GM12878 (cell line): ENCODE measurements at regions not wholly inside any gene's neighbourhood (a gene's known extent, or its start where the extent isn't known, plus 50 kb on each side); places are given as distances from the start of the nearest gene placed in this dataset.

Experiments
- ATAC-seq: fragments of 200-7000 bp; cut with Tn5 transposase; 3 replicates; pipeline ENCODE4 v1.9.1; 2020; ENCODE audit warnings: mild to moderate bottlenecking, moderate library complexity
- BruUV-seq: library from RNA; stranded (reverse); fragments of 400-500 nt; replicated peaks from 2 replicates; lab custom pipeline; 2021; lab: Mats Ljungman, UMichigan
- CTCF ChIA-PET: fragments of 300-600 bp; sonication (Branson Sonifier 250); formaldehyde crosslinking; extraction: SDS; loops from one replicate; lab custom pipeline; 2021; ENCODE audit warnings: inconsistent platforms; lab: Yijun Ruan, JAX
- POLR2A ChIA-PET: fragments of 350-600 bp; formaldehyde crosslinking; extraction: SDS; loops from one replicate; lab custom pipeline; 2021; ENCODE audit warnings: inconsistent platforms; lab: Charles Lee
- RAD21 ChIA-PET: fragments of 300-600 bp; sonication (Branson Sonifier 250); formaldehyde crosslinking; loops from one replicate; lab custom pipeline; 2023; ENCODE audit warnings: antibody characterized with exemption; ENCODE audit not compliant: unreplicated experiment; lab: Charles Lee
- SMC1A ChIA-PET: fragments of 300-600 bp; sonication (Branson Sonifier 250); formaldehyde crosslinking; loops from one replicate; lab custom pipeline; 2023; ENCODE audit not compliant: unreplicated experiment, uncharacterized antibody; lab: Charles Lee
- DNase-seq: peaks from one replicate; pipeline ENCODE4 v3.0.0-alpha.2; 2011; ENCODE audit warnings: low read depth, low spot score
- FAIRE-seq: peaks from 3 replicates; lab custom pipeline; 2011; peaks lifted over from hg19 to GRCh38; lab: Jason Lieb, UNC
- H2AFZ ChIP-seq: 2 replicates; pipeline ENCODE4 v1.6.0; 2011; ENCODE audit warnings: low read depth, low read length, control low read depth; ENCODE audit not compliant: control insufficient read depth
- H3K27ac ChIP-seq: 2 replicates; pipeline ENCODE4 v1.5.1; 2011; ENCODE audit warnings: control low read depth; ENCODE audit not compliant: control insufficient read depth, insufficient read depth
- H3K27me3 ChIP-seq, 2 experiments: replicated peaks in 1 of 2; 2 replicates each; pipeline versions ENCODE4 v1.6.0 to v1.6.1; 2011; ENCODE audit warnings: low read length in 1 of 2; ENCODE audit not compliant: control insufficient read depth in 2 of 2, insufficient read depth in 2 of 2
- H3K36me3 ChIP-seq, 2 experiments: 2 replicates each; pipeline ENCODE4 v1.5.1; 2011; ENCODE audit warnings: low read length in 1 of 2; ENCODE audit not compliant: control insufficient read depth in 2 of 2, insufficient read depth in 2 of 2
- H3K4me1 ChIP-seq: 2 replicates; pipeline ENCODE4 v1.6.1; 2011; ENCODE audit warnings: mild to moderate bottlenecking, low read length, moderate library complexity, mixed read lengths; ENCODE audit not compliant: control insufficient read depth, insufficient read depth
- H3K4me2 ChIP-seq: 2 replicates; pipeline ENCODE4 v1.6.0; 2011; ENCODE audit warnings: control low read depth; ENCODE audit not compliant: control insufficient read depth, insufficient read depth
- H3K4me3 ChIP-seq: fragments of 200-600 bp; sonication (generic); 2 replicates; pipeline ENCODE4 v1.5.1; 2016
- H3K79me2 ChIP-seq: 2 replicates; pipeline ENCODE4 v1.6.0; 2011; ENCODE audit warnings: low read length; ENCODE audit not compliant: control insufficient read depth, insufficient read depth
- H3K9ac ChIP-seq: 2 replicates; pipeline ENCODE4 v1.8.0; 2011; ENCODE audit warnings: low read length, control low read depth, mixed read lengths; ENCODE audit not compliant: control insufficient read depth, insufficient read depth
- H3K9me3 ChIP-seq: replicated peaks from 3 replicates; pipeline ENCODE4 v1.5.1; 2011; ENCODE audit warnings: mild to moderate bottlenecking, low read length; ENCODE audit not compliant: control insufficient read depth, insufficient read depth
- H4K20me1 ChIP-seq: 2 replicates; pipeline ENCODE4 v1.6.0; 2011; ENCODE audit not compliant: control insufficient read depth, insufficient read depth
- CBX3 ChIP-seq: fragments of 200-600 bp; sonication (generic); IDR thresholded peaks from 2 replicates; pipeline ENCODE4 v1.6.1; 2016; ENCODE audit warnings: low read depth, borderline replicate concordance
- MTA3 ChIP-seq: IDR thresholded peaks from 2 replicates; pipeline ENCODE4 v1.6.1; 2012; ENCODE audit warnings: low read length, inconsistent platforms, borderline replicate concordance
- NR2C2 ChIP-seq: IDR thresholded peaks from 2 replicates; pipeline ENCODE4 v1.6.1; 2011; ENCODE audit warnings: borderline replicate concordance, low read depth; ENCODE audit not compliant: control insufficient read depth, insufficient read length
- POLR2A ChIP-seq: IDR thresholded peaks from 2 replicates; pipeline ENCODE4 v1.6.1; 2011; ENCODE audit warnings: low read depth, mild to moderate bottlenecking, low read length
- RAD21 ChIP-seq: IDR thresholded peaks from 2 replicates; pipeline ENCODE4 v1.6.1; 2011; ENCODE audit warnings: mild to moderate bottlenecking, low read depth, low read length, moderate library complexity; ENCODE audit not compliant: insufficient read depth
- WGBS: methylation state at CpG from one replicate; pipeline ENCODE4 v1.1.6; 2016; ENCODE audit warnings: low lambda C conversion rate; ENCODE audit not compliant: insufficient replicate concordance, insufficient coverage; ENCODE audit errors: missing lambda C conversion rate; 5-methylcytosine and 5-hydroxymethylcytosine counted together
- in situ Hi-C: fragments of 300-500 bp; cut with MboI; formaldehyde crosslinking; loops from 9 replicates; pipeline ENCODE4 v1.14.3; 2018; ENCODE audit warnings: mixed read lengths
- intact Hi-C: fragments of 100-400 bp; cut with micrococcal nuclease; formaldehyde crosslinking; loops from one replicate; pipeline ENCODE4 v1.14.2; 2022; ENCODE audit not compliant: unreplicated experiment
- TF ChIP-seq, protein P1 (sequence below): fragments of 450-650 bp; IDR thresholded peaks from 2 replicates; pipeline ENCODE4 v1.6.1; 2016; ENCODE audit warnings: mild to moderate bottlenecking
- TF ChIP-seq, protein P2 (sequence below): fragments of 450-650 bp; IDR thresholded peaks from 2 replicates; pipeline ENCODE4 v1.6.1; 2016; ENCODE audit warnings: mild to moderate bottlenecking, moderate library complexity, borderline replicate concordance

- Histone ChIP-seq H3K9ac (no peak overlapping the region), H4K20me1 (no peaks in the 10 kb centered on the region), H2AFZ (no peak overlapping the region), H3K4me3 (no peak overlapping the region), H3K4me1 (no peaks in the 10 kb centered on the region), H3K4me2 (no peak overlapping the region), H3K27ac (no peak overlapping the region), H3K79me2 (no peaks in the 10 kb centered on the region), H3K9me3 (no peaks in the 10 kb centered on the region; the same call in 2 of the 3 replicates), H3K27me3 (peaks cover 0 to 1% of the 10 kb centered on the region in 2 experiments; a peak in 2 of 4 replicates), H3K36me3 (no peaks in the 10 kb centered on the region)
- BruUV-seq, result no TSS peak
- intact Hi-C loops (no loop called here), in situ Hi-C loops (no loop called here)
- FAIRE-seq (no peak), DNase-seq (no peak), ATAC-seq (no peak)
- RAD21 ChIA-PET, result no interaction called here
- WGBS, result 37% methylated on average over 5 of the region's 5 CpGs
- SMC1A ChIA-PET, result no interaction called here
- CTCF ChIA-PET, result no interaction called here
- TF ChIP-seq, protein P1, sequence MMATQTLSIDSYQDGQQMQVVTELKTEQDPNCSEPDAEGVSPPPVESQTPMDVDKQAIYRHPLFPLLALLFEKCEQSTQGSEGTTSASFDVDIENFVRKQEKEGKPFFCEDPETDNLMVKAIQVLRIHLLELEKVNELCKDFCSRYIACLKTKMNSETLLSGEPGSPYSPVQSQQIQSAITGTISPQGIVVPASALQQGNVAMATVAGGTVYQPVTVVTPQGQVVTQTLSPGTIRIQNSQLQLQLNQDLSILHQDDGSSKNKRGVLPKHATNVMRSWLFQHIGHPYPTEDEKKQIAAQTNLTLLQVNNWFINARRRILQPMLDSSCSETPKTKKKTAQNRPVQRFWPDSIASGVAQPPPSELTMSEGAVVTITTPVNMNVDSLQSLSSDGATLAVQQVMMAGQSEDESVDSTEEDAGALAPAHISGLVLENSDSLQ, result no peak
- TF ChIP-seq POLR2A (no peak), NR2C2 (peak; percentile 57), RAD21 (no peak), MTA3 (no peak), CBX3 (no peak)
- TF ChIP-seq, protein P2, sequence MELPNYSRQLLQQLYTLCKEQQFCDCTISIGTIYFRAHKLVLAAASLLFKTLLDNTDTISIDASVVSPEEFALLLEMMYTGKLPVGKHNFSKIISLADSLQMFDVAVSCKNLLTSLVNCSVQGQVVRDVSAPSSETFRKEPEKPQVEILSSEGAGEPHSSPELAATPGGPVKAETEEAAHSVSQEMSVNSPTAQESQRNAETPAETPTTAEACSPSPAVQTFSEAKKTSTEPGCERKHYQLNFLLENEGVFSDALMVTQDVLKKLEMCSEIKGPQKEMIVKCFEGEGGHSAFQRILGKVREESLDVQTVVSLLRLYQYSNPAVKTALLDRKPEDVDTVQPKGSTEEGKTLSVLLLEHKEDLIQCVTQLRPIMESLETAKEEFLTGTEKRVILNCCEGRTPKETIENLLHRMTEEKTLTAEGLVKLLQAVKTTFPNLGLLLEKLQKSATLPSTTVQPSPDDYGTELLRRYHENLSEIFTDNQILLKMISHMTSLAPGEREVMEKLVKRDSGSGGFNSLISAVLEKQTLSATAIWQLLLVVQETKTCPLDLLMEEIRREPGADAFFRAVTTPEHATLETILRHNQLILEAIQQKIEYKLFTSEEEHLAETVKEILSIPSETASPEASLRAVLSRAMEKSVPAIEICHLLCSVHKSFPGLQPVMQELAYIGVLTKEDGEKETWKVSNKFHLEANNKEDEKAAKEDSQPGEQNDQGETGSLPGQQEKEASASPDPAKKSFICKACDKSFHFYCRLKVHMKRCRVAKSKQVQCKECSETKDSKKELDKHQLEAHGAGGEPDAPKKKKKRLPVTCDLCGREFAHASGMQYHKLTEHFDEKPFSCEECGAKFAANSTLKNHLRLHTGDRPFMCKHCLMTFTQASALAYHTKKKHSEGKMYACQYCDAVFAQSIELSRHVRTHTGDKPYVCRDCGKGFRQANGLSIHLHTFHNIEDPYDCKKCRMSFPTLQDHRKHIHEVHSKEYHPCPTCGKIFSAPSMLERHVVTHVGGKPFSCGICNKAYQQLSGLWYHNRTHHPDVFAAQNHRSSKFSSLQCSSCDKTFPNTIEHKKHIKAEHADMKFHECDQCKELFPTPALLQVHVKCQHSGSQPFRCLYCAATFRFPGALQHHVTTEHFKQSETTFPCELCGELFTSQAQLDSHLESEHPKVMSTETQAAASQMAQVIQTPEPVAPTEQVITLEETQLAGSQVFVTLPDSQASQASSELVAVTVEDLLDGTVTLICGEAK, result no peak
- POLR2A ChIA-PET, result no interaction called here
These were observed 167.8 kb upstream of the SFSWAP start for GRCh38 chr12:131543040-131543439.
